ENCODE measurements at regions not wholly inside any gene's neighbourhood (a gene's known extent, or its start where the extent isn't known, plus 50 kb on each side); places are given as distances from the start of the nearest gene placed in this dataset.
"Not testable (repeated sequence)": the region's sequence is repeated elsewhere in the genome, so short reads cannot be mapped to it uniquely, and the experiment has no call there.

GRCh38 chr16:29148867-29149272 is 164.0 kb downstream of the LAT start:
- DNase-seq (ENCODE audit: insufficient read length, low spot score) (no peak), FAIRE-seq (peak; percentile 38)
- TF ChIP-seq SPI1 (IDR thresholded peaks at IDR 0.05; ENCODE audit: low read depth, low read length) (no peak), POLR2AphosphoS5 (IDR thresholded peaks at IDR 0.05; ENCODE audit: low read depth, low read length) (no peak), POU2F2 (IDR thresholded peaks at IDR 0.05; ENCODE audit: low read depth, low read length) (no peak), PAX5 (IDR thresholded peaks at IDR 0.05; ENCODE audit: insufficient read depth, low read length, severe bottlenecking) (no peak), TAF1 (IDR thresholded peaks at IDR 0.05; ENCODE audit: low read depth, low read length) (no peak)

- no peak for DNase-seq (ENCODE audit: insufficient read length, low spot score)
- peak; percentile 35 for FAIRE-seq
- TF ChIP-seq SPI1 (IDR thresholded peaks at IDR 0.05; ENCODE audit: low read depth, low read length) (no peak), POLR2AphosphoS5 (IDR thresholded peaks at IDR 0.05; ENCODE audit: low read depth, low read length) (no peak), TAF1 (IDR thresholded peaks at IDR 0.05; ENCODE audit: low read depth, low read length) (no peak), POU2F2 (IDR thresholded peaks at IDR 0.05; ENCODE audit: low read depth, low read length) (no peak), POLR2A (IDR thresholded peaks at IDR 0.05; ENCODE audit: low read depth, low read length) (no peak), PAX5 (IDR thresholded peaks at IDR 0.05; ENCODE audit: insufficient read depth, low read length, severe bottlenecking) (no peak)
These were observed 163.4 kb downstream of the LAT start for GRCh38 chr16:29148131-29148691.

DNA sequence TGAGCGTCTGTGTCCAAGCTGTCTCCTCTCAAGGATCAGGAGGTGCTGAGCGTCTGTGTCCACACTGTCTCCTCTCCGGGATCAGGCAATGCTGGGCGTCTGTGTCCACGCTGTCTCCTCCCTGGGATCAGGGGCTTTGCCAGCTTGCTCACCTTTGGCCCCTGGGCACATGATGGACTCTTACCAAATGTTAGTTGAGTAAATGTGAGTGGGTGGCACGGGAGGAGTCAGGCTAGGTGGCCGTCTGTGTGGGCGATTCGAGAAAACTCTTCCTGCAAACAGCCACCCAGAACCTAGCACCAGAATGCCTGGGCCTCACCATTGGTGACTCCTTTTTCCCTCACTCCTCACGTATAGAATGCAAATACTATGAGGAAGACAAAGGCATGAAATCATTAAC is 162.9 kb downstream of the LAT start:
- not testable (repeated sequence) for FAIRE-seq; DNase-seq (ENCODE audit: insufficient read length, low spot score)

- not testable (repeated sequence) for FAIRE-seq
These were observed 162.2 kb downstream of the LAT start for GRCh38 chr16:29146808-29147643.

GRCh38 chr16:29146266-29146665 is 161.4 kb downstream of the LAT start:
- FAIRE-seq: no peak
- TF ChIP-seq TAF1 (IDR thresholded peaks at IDR 0.05; ENCODE audit: low read depth, low read length) (no peak), SPI1 (IDR thresholded peaks at IDR 0.05; ENCODE audit: low read depth, low read length) (no peak), POLR2AphosphoS5 (IDR thresholded peaks at IDR 0.05; ENCODE audit: low read depth, low read length) (no peak), POU2F2 (IDR thresholded peaks at IDR 0.05; ENCODE audit: low read depth, low read length) (no peak), POLR2A (IDR thresholded peaks at IDR 0.05; ENCODE audit: low read depth, low read length) (no peak), PAX5 (IDR thresholded peaks at IDR 0.05; ENCODE audit: insufficient read depth, low read length, severe bottlenecking) (no peak)
- DNase-seq (ENCODE audit: insufficient read length, low spot score): no peak

More at GRCh38 chr16:29146808-29147643, 162.2 kb downstream of the LAT start:
- not testable (repeated sequence) for DNase-seq (ENCODE audit: insufficient read length, low spot score)

GRCh38 chr16:29145486-29146225 is 160.8 kb downstream of the LAT start:
- not testable (repeated sequence) for DNase-seq (ENCODE audit: insufficient read length, low spot score); FAIRE-seq

- FAIRE-seq; DNase-seq (ENCODE audit: insufficient read length, low spot score): not testable (repeated sequence)
These were observed 160.2 kb downstream of the LAT start for GRCh38 chr16:29145086-29145485.

DNA sequence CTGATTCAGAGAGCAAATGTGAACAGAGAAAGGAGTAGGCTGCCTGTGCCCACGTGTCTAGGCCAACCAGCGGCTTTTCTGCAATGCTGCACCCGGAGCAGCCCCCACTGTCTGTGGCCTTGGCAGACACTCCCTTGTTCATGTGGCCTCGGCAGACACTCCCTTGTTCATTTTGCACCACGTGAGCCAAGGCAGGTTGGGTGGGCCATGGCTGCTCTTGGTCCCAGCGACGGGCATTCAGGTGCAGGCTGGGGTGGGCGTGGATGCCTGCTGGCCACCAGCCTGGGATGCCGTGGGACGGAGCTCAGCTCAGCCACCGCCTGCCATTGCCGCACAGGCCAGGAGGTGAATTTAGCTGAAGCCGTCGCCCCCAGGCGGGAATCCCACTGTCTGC is 159.8 kb downstream of the LAT start:
- FAIRE-seq; DNase-seq (ENCODE audit: insufficient read length, low spot score): not testable (repeated sequence)

GRCh38 chr16:29143739-29144668 is 159.2 kb downstream of the LAT start:
- not testable (repeated sequence) for DNase-seq (ENCODE audit: insufficient read length, low spot score); FAIRE-seq

- DNase-seq (ENCODE audit: insufficient read length, low spot score); FAIRE-seq: not testable (repeated sequence)
These were observed 157.7 kb downstream of the LAT start for GRCh38 chr16:29142506-29142905.

Data from GM12891 (cell line).